GM13977 (cell line): ENCODE measurements at regions not wholly inside any gene's neighbourhood (a gene's known extent, or its start where the extent isn't known, plus 50 kb on each side); places are given as distances from the start of the nearest gene placed in this dataset.

Experiments
- DNase-seq: peaks from one replicate; pipeline ENCODE4 v3.0.0; 2012; ENCODE audit warnings: low spot score
- CTCF ChIP-seq: IDR thresholded peaks from 2 replicates; pipeline ENCODE4 v1.5.1; 2012; ENCODE audit warnings: mild to moderate bottlenecking, control low read depth; ENCODE audit not compliant: insufficient read depth; ENCODE audit errors: extremely low read depth, missing control alignments
- in situ Hi-C: fragments of 300-500 bp; cut with MboI; formaldehyde crosslinking; loops from one replicate; pipeline ENCODE4 v1.12.0; 2022; ENCODE audit warnings: low sequenced_read_pairs, low pct_unique_long_range_greater_than_20kb, mixed read lengths, inconsistent platforms; ENCODE audit not compliant: unreplicated experiment

GRCh38 chr18:62665188-62665587, 50.2 kb upstream of the PHLPP1 start:
- in situ Hi-C loops, result no loop called here
- no peak for DNase-seq
- TF ChIP-seq CTCF, result no peak
